ENCODE measurements at regions not wholly inside any gene's neighbourhood (a gene's known extent, or its start where the extent isn't known, plus 50 kb on each side); places are given as distances from the start of the nearest gene placed in this dataset.

- no peak for ATAC-seq
- no peak for TF ChIP-seq BACH2 (CRISPR knock-in tag; IDR thresholded peaks at IDR 0.05; ENCODE audit: borderline replicate concordance)
- no peak for TF ChIP-seq TOX (CRISPR knock-in tag; IDR thresholded peaks at IDR 0.05; ENCODE audit: borderline replicate concordance)
- TF ChIP-seq PPARA (CRISPR knock-in tag; IDR thresholded peaks at IDR 0.05; ENCODE audit: borderline replicate concordance): no peak
- no peak for TF ChIP-seq PATZ1 (CRISPR knock-in tag; IDR thresholded peaks at IDR 0.05; ENCODE audit: borderline replicate concordance)
These were observed 134.9 kb upstream of the B3GALT2 start for GRCh38 chr1:193321242-193321840.

GRCh38 chr1:193320270-193320669, 133.9 kb upstream of the B3GALT2 start:
- TF ChIP-seq RARB (CRISPR knock-in tag; IDR thresholded peaks at IDR 0.05) (no peak), ZNF565 (CRISPR knock-in tag; conservative IDR thresholded peaks at IDR 0.05; ENCODE audit: low read depth) (no peak), OSR1 (CRISPR knock-in tag; IDR thresholded peaks at IDR 0.05) (no peak), ZFP3 (CRISPR knock-in tag; IDR thresholded peaks at IDR 0.05) (no peak), ZNF8 (CRISPR knock-in tag; IDR thresholded peaks at IDR 0.05) (no peak), TOX (CRISPR knock-in tag; IDR thresholded peaks at IDR 0.05; ENCODE audit: borderline replicate concordance) (no peak), ARNTL (CRISPR knock-in tag; IDR thresholded peaks at IDR 0.05; ENCODE audit: borderline replicate concordance, low read depth) (no peak), ISL1 (CRISPR knock-in tag; IDR thresholded peaks at IDR 0.05) (no peak), PATZ1 (CRISPR knock-in tag; IDR thresholded peaks at IDR 0.05; ENCODE audit: borderline replicate concordance) (no peak), TCF4 (CRISPR knock-in tag; IDR thresholded peaks at IDR 0.05; ENCODE audit: borderline replicate concordance) (no peak), ZFP30 (CRISPR knock-in tag; IDR thresholded peaks at IDR 0.05) (no peak), GLIS3 (CRISPR knock-in tag; IDR thresholded peaks at IDR 0.05) (no peak), POU6F1 (CRISPR knock-in tag; IDR thresholded peaks at IDR 0.05; ENCODE audit: borderline replicate concordance, low read depth) (no peak), TSHZ2 (CRISPR knock-in tag; IDR thresholded peaks at IDR 0.05) (no peak), SNAI2 (CRISPR knock-in tag; IDR thresholded peaks at IDR 0.05) (no peak), ZC3H10 (CRISPR knock-in tag; IDR thresholded peaks at IDR 0.05) (no peak), BACH2 (CRISPR knock-in tag; IDR thresholded peaks at IDR 0.05; ENCODE audit: borderline replicate concordance) (no peak)
- ATAC-seq: no peak

- no peak for ATAC-seq
- TF ChIP-seq ZC3H10 (CRISPR knock-in tag; IDR thresholded peaks at IDR 0.05) (no peak), PPARA (CRISPR knock-in tag; IDR thresholded peaks at IDR 0.05; ENCODE audit: borderline replicate concordance) (no peak), BACH2 (CRISPR knock-in tag; IDR thresholded peaks at IDR 0.05; ENCODE audit: borderline replicate concordance) (no peak), OSR1 (CRISPR knock-in tag; IDR thresholded peaks at IDR 0.05) (no peak), ZNF8 (CRISPR knock-in tag; IDR thresholded peaks at IDR 0.05) (no peak), ZNF70 (CRISPR knock-in tag; IDR thresholded peaks at IDR 0.05) (no peak), CREB5 (CRISPR knock-in tag; IDR thresholded peaks at IDR 0.05; ENCODE audit: low read depth) (no peak), TCF4 (CRISPR knock-in tag; IDR thresholded peaks at IDR 0.05; ENCODE audit: borderline replicate concordance) (no peak), PATZ1 (CRISPR knock-in tag; IDR thresholded peaks at IDR 0.05; ENCODE audit: borderline replicate concordance) (no peak), ZNF565 (CRISPR knock-in tag; conservative IDR thresholded peaks at IDR 0.05; ENCODE audit: low read depth) (no peak), ZFP3 (CRISPR knock-in tag; IDR thresholded peaks at IDR 0.05) (no peak), ESRRG (CRISPR knock-in tag; IDR thresholded peaks at IDR 0.05) (no peak), GLIS3 (CRISPR knock-in tag; IDR thresholded peaks at IDR 0.05) (no peak), CSRNP3 (CRISPR knock-in tag; IDR thresholded peaks at IDR 0.05) (no peak), ZFP30 (CRISPR knock-in tag; IDR thresholded peaks at IDR 0.05) (no peak), TOX (CRISPR knock-in tag; IDR thresholded peaks at IDR 0.05; ENCODE audit: borderline replicate concordance) (no peak)
These were observed 131.9 kb upstream of the B3GALT2 start for GRCh38 chr1:193318347-193318746.
